ENCODE measurements at regions not wholly inside any gene's neighbourhood (a gene's known extent, or its start where the extent isn't known, plus 50 kb on each side); places are given as distances from the start of the nearest gene placed in this dataset.

DNA sequence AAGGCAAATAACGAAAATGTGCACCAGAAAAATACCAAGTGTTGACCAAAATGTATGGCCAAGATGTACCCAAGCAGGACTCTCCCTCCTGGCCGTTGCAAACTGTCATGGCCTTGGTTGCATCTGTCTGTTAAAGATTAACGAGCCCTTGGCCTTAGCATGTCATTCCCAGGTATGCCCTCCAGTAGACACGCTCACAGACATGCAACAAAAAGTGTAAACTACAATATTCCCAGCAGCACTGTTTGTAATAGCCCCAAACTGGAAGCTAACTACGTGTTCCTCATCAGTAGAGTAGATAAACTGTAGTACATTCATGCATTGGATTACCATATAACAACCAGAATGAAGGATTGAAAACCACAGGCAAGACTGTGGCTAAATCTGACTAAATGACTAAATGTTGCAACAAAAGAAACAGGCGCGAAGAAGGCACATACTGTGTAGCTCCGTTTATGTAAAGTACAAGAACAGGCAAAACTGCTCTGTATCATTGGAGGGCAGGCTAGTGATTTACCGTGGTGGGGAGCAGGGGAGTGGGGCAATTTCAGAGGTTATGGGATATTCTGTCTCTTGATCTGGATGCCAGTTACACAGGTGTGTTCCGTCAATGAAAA, 232.8 kb upstream of the DIO3 start:
- peaks cover 7% of the 10 kb centered on the region for H3K9me3 Mint-ChIP-seq
- no peak for DNase-seq (ENCODE audit: low spot score)
- H3K4me1 Mint-ChIP-seq (ENCODE audit: low read depth): no peaks in the 10 kb centered on the region
- intact Hi-C loops (cut with micrococcal nuclease): no loop called here
- H3K27ac Mint-ChIP-seq: no peak overlapping the region
- peaks cover 2% of the 10 kb centered on the region for H3K27me3 Mint-ChIP-seq (ENCODE audit: insufficient read depth)
- no peak overlapping the region for H3K4me3 Mint-ChIP-seq
- H3K36me3 Mint-ChIP-seq (ENCODE audit: low read depth): no peaks in the 10 kb centered on the region

DNA sequence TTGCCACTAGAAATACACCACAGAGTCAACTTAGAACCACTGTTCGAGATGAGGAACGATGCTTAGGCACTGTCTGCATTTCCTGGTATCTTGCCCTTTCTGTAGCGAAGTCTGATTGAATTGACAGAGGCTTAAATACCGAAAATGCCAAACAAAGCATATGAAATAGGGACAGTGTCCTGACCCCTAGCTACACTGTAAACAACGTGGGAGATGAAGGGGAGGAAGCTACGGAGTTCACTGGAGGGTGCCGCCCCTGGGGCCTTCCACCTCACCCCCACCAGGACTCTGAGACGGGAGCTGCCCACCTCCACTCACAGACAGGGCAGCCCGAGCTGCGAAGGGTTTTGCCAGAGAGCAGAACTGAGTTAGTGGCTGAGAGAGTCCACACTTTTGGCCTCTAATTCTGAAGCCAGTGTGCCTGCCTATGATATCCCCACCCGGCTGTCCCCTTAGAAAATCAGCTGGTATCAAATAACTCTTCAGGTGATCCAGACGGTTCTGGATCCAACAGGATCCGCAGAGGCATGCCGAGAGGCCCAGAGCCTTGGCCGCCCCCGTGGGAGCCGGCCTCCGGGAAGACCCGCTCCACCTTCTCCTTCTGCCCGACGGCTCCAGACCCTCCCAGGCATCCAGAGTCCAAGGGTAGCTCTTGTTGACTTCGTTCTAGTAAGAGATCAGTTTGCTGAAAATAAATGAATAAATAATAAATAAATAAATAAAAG, 230.7 kb upstream of the DIO3 start:
- H3K4me3 Mint-ChIP-seq: no peak overlapping the region
- H3K36me3 Mint-ChIP-seq (ENCODE audit: low read depth): no peaks in the 10 kb centered on the region
- peaks cover 2% of the 10 kb centered on the region for H3K27me3 Mint-ChIP-seq (ENCODE audit: insufficient read depth)
- H3K27ac Mint-ChIP-seq: no peak overlapping the region
- intact Hi-C loops (cut with micrococcal nuclease): no loop called here
- H3K4me1 Mint-ChIP-seq (ENCODE audit: low read depth): no peaks in the 10 kb centered on the region
- no peak for DNase-seq (ENCODE audit: low spot score)
- H3K9me3 Mint-ChIP-seq: no peaks in the 10 kb centered on the region

DNA sequence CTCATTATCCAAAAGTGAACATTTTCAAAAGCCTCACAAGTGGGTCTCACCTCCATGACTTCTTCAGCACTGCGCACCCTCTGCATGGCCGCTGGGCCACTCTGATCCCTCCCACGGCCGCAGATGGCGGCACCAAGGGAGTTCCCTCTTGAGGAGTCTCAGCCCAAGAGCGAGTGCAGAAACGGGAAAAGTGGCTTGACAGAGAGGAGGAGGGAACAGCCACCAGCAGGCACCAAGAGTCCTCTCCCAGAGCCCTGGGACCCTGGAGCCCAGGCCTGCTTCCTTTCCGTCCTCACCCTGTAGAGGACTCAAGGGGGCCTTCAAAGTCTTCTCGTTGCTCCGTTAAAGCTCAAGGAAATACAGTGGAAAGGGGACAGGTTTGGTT, 230.2 kb upstream of the DIO3 start:
- H3K9me3 Mint-ChIP-seq: no peaks in the 10 kb centered on the region
- DNase-seq (ENCODE audit: low spot score): no peak
- no peak overlapping the region for H3K27ac Mint-ChIP-seq
- intact Hi-C loops (cut with micrococcal nuclease): no loop called here
- no peak overlapping the region for H3K4me3 Mint-ChIP-seq
- H3K27me3 Mint-ChIP-seq (ENCODE audit: insufficient read depth): peaks cover 2% of the 10 kb centered on the region
- H3K36me3 Mint-ChIP-seq (ENCODE audit: low read depth): no peaks in the 10 kb centered on the region
- no peaks in the 10 kb centered on the region for H3K4me1 Mint-ChIP-seq (ENCODE audit: low read depth)

DNA sequence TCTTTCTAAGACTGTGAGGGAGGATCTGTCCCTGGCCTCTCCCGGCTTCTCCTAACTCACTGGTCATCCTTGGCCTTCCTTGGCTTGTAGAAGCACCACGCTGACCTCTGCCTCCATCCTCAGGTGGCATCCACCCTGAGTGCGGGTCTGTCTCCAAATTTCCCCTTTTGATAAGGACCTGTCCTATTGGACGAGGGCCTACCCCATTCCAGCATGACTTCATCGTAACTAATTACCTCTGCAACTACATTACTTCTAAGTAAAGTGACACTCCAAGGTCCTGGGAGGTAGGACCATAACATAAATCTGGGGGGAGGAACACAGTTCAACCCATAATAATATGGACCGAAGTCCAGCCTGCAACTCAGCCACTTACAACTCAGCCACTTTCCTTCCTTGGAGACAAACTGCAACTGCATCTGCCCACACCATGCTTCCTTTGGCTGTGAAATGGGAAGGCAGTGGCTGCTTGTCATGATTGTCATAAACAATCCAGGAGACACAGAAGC, 229.6 kb upstream of the DIO3 start:
- intact Hi-C loops (cut with micrococcal nuclease): no loop called here
- no peaks in the 10 kb centered on the region for H3K9me3 Mint-ChIP-seq
- H3K4me1 Mint-ChIP-seq (ENCODE audit: low read depth): no peaks in the 10 kb centered on the region
- H3K36me3 Mint-ChIP-seq (ENCODE audit: low read depth): no peaks in the 10 kb centered on the region
- H3K4me3 Mint-ChIP-seq: no peak overlapping the region
- no peak for DNase-seq (ENCODE audit: low spot score)
- peaks cover 2% of the 10 kb centered on the region for H3K27me3 Mint-ChIP-seq (ENCODE audit: insufficient read depth)
- H3K27ac Mint-ChIP-seq: no peak overlapping the region

DNA sequence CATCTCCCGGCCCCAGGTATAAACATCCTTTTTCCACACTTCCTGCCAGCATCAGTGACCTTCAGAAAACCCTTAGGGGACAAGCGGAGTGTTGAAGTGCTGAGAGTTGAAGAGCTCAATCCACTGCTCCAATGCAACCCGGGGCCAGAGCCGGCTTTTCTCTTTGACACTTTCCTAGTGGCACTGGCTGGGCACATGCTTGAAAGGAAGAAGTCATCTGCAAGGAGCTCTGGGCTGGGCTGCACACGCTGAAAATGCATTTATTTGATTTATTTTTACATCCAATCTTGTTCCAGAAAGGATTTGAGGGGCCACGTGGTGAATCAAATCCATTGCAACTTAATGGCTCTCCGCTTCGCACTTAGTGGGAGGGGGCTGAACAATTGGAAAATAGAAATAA, 229.0 kb upstream of the DIO3 start:
- H3K9me3 Mint-ChIP-seq: no peaks in the 10 kb centered on the region
- H3K4me3 Mint-ChIP-seq: no peak overlapping the region

GRCh38 chr14:101333335-101334280, 227.7 kb upstream of the DIO3 start:
- H3K27ac Mint-ChIP-seq: no peak overlapping the region
- H3K4me3 Mint-ChIP-seq: no peak overlapping the region
- intact Hi-C loops (cut with micrococcal nuclease): no loop called here
- no peaks in the 10 kb centered on the region for H3K4me1 Mint-ChIP-seq (ENCODE audit: low read depth)
- no peak for DNase-seq (ENCODE audit: low spot score)
- no peaks in the 10 kb centered on the region for H3K36me3 Mint-ChIP-seq (ENCODE audit: low read depth)
- H3K9me3 Mint-ChIP-seq: no peaks in the 10 kb centered on the region
- peaks cover 2% of the 10 kb centered on the region for H3K27me3 Mint-ChIP-seq (ENCODE audit: insufficient read depth)

More for the DNA sequence above, 229.0 kb upstream of the DIO3 start:
- Mint-ChIP-seq H3K4me1 (ENCODE audit: low read depth) (no peaks in the 10 kb centered on the region), H3K27me3 (ENCODE audit: insufficient read depth) (peaks cover 2% of the 10 kb centered on the region), H3K36me3 (ENCODE audit: low read depth) (no peaks in the 10 kb centered on the region), H3K27ac (no peak overlapping the region)
- intact Hi-C loops (cut with micrococcal nuclease): no loop called here
- no peak for DNase-seq (ENCODE audit: low spot score)

DNA sequence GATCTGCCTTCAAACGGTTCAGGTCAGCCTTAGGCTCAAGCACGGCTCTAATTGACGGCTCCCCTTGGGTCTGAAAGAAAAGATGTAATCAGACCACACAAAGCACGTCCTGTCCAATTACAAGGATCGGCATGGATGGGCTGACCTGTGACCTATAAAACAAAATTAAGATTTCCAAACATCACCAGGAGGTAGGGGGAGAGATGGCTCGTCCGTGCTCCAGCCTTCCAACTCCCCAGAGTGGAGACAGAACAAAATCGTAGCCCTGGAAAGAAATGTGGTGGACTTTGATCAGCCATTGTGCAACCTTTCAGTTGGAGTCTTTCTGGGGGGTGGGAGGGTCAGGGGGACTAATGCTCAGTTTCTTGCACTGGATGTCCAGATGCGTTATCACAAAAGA, 226.6 kb upstream of the DIO3 start:
- no peak for DNase-seq (ENCODE audit: low spot score)
- Mint-ChIP-seq H3K27me3 (ENCODE audit: insufficient read depth) (peaks cover 4% of the 10 kb centered on the region), H3K36me3 (ENCODE audit: low read depth) (no peaks in the 10 kb centered on the region), H3K27ac (no peak overlapping the region), H3K9me3 (no peaks in the 10 kb centered on the region), H3K4me3 (no peak overlapping the region), H3K4me1 (ENCODE audit: low read depth) (no peaks in the 10 kb centered on the region)
- intact Hi-C loops (cut with micrococcal nuclease): no loop called here

- Mint-ChIP-seq H3K27ac (no peak overlapping the region), H3K27me3 (ENCODE audit: insufficient read depth) (peaks cover 4% of the 10 kb centered on the region), H3K4me3 (no peak overlapping the region), H3K4me1 (ENCODE audit: low read depth) (no peaks in the 10 kb centered on the region), H3K36me3 (ENCODE audit: low read depth) (no peaks in the 10 kb centered on the region), H3K9me3 (no peaks in the 10 kb centered on the region)
- no peak for DNase-seq (ENCODE audit: low spot score)
- intact Hi-C loops (cut with micrococcal nuclease): no loop called here
These were observed 226.1 kb upstream of the DIO3 start for GRCh38 chr14:101335061-101335661.

DNA sequence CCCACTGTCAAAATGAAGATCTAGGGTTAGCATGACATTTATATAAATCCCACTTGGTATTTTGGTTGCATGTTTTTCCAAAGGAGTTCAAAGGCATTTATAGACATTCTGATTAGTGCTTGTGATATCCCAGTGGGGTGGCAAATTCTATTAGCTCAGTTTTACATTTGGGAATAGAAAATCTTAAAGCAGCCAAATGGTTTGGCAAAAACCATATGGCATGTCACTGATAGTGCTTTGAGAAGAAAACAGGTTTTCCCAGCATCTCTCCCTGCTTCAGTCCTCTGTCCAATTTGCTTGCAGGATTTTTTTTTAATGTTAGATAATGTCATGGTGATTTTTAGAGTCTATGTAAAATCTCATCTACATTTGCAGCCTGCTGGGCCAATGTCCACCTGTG, 225.1 kb upstream of the DIO3 start:
- Mint-ChIP-seq H3K4me1 (ENCODE audit: low read depth) (no peaks in the 10 kb centered on the region), H3K27ac (no peak overlapping the region), H3K27me3 (ENCODE audit: insufficient read depth) (peaks cover 6% of the 10 kb centered on the region), H3K9me3 (no peaks in the 10 kb centered on the region), H3K36me3 (ENCODE audit: low read depth) (no peaks in the 10 kb centered on the region), H3K4me3 (no peak overlapping the region)
- intact Hi-C loops (cut with micrococcal nuclease): no loop called here
- DNase-seq (ENCODE audit: low spot score): no peak

GRCh38 chr14:101337053-101337452, 224.2 kb upstream of the DIO3 start:
- no peaks in the 10 kb centered on the region for H3K9me3 Mint-ChIP-seq
- H3K4me1 Mint-ChIP-seq (ENCODE audit: low read depth): no peaks in the 10 kb centered on the region
- DNase-seq (ENCODE audit: low spot score): no peak
- H3K4me3 Mint-ChIP-seq: no peak overlapping the region
- peaks cover 6% of the 10 kb centered on the region for H3K27me3 Mint-ChIP-seq (ENCODE audit: insufficient read depth)
- H3K27ac Mint-ChIP-seq: no peak overlapping the region
- H3K36me3 Mint-ChIP-seq (ENCODE audit: low read depth): no peaks in the 10 kb centered on the region
- intact Hi-C loops (cut with micrococcal nuclease): no loop called here

DNA sequence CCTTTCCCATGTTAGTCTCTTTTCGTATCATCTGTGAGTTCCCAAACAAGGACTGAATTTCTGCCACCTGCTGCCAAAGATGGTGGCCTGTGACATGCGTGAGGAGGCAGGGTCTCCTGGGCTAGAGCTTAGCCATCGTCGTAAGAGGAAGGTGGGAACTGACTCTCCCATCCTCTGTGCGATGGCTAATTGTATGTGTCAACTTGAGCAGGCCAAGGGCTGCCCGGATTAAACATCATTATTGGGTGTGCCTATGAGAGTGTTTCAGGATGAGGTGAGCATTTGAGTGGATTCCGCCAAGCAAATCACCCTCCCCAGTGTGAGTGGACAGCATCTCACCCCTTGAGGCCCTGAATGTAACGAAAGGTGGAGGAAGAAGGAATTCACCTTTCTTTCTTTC, 220.7 kb upstream of the DIO3 start:
- intact Hi-C loops (cut with micrococcal nuclease): no loop called here
- no peaks in the 10 kb centered on the region for H3K4me1 Mint-ChIP-seq (ENCODE audit: low read depth)
- H3K4me3 Mint-ChIP-seq: no peak overlapping the region
- no peaks in the 10 kb centered on the region for H3K9me3 Mint-ChIP-seq
- H3K36me3 Mint-ChIP-seq (ENCODE audit: low read depth): no peaks in the 10 kb centered on the region
- DNase-seq (ENCODE audit: low spot score): no peak
- no peak overlapping the region for H3K27ac Mint-ChIP-seq
- H3K27me3 Mint-ChIP-seq (ENCODE audit: insufficient read depth): peaks cover 16% of the 10 kb centered on the region

DNA sequence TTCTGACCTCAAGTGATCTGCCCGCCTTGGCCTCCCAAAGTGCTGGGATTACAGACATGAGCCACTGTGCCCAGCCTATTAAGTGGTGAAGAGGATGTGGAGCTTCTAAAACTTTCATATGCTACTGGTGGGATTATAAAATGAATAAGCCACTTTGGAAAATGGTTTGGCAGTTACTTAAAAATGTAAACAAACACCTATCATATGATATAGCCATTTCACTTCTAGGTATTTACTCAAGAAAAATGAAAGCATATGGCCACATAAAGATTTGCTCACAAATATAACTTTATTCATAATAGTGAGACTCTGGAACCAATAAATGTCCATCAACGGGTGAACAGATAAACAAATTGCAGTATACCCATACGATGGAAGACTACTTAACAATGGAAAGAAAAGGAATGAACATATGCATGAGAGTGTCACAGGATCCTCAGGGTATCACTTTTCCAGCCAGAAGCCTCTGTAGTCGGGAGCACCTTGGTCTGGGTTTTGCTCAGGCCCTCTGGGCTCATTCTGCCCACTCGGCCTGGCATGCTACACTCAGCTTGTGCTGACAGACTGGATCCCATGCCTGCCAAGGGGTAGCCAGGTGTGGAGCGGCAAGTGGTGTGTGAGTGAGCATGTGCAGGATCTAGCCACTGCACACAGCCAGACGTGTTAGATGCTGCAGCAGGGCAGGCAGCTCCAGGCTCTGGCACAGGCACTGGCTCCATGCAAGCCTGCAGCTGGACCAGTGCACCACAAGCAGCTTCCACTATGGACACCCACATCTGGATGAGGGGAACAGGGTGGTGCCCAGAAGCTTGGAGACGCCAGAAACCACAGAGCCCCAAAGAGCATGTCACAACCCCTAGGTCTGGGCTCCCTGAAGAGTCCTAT, 213.2 kb upstream of the DIO3 start:
- no peaks in the 10 kb centered on the region for H3K9me3 Mint-ChIP-seq
- intact Hi-C loops (cut with micrococcal nuclease): no loop called here
- H3K4me3 Mint-ChIP-seq: no peak overlapping the region
- no peaks in the 10 kb centered on the region for H3K4me1 Mint-ChIP-seq (ENCODE audit: low read depth)
- no peaks in the 10 kb centered on the region for H3K36me3 Mint-ChIP-seq (ENCODE audit: low read depth)
- peaks cover 10% of the 10 kb centered on the region for H3K27me3 Mint-ChIP-seq (ENCODE audit: insufficient read depth)
- no peak overlapping the region for H3K27ac Mint-ChIP-seq
- DNase-seq (ENCODE audit: low spot score): no peak

Measured in activated T-helper 1 cell treated with anti-CD3 and anti-CD28 coated beads, Interleukin-12 subunit alpha, Interleukin-12 subunit beta, Interleukin-2, Interleukin-4 antibody, amounts not matched to agents 30 ng/mL and 10 ng/mL and 1 ng/mL, durations not matched to agents 14 hours and 24 hours and 36 hours (primary cell).